Hepatic stellate cell (primary cell): ENCODE measurements at regions not wholly inside any gene's neighbourhood (a gene's known extent, or its start where the extent isn't known, plus 50 kb on each side); places are given as distances from the start of the nearest gene placed in this dataset.
A peak's percentile ranks its signal among the peaks of the same experiment; 100 is the strongest.
"Not testable (repeated sequence)": the region's sequence is repeated elsewhere in the genome, so short reads cannot be mapped to it uniquely, and the experiment has no call there.

Experiments
- DNase-seq: peaks from one replicate; pipeline ENCODE4 v3.0.0; 2011; ENCODE audit warnings: low spot score

DNA sequence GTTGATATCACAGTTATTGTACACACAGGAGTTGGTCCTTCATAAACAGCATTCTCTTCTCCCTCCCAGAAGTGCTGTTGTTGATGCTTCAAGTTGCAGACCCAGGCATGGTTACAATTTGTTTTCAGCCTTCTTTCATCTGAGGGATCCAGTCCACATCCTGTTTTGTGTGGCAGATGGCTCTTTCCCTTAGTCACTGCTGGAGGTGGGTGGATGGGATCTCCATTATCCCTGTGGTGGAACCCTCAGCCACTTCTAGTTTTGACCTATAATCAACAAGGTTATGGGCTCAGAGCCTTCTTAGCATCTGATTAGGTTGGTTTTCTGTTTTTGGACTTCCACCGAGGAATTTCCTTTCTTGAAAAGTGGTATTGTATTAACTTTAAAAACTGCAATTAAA is 214.2 kb downstream of the SH2D4B start:
- no peak for DNase-seq

DNA sequence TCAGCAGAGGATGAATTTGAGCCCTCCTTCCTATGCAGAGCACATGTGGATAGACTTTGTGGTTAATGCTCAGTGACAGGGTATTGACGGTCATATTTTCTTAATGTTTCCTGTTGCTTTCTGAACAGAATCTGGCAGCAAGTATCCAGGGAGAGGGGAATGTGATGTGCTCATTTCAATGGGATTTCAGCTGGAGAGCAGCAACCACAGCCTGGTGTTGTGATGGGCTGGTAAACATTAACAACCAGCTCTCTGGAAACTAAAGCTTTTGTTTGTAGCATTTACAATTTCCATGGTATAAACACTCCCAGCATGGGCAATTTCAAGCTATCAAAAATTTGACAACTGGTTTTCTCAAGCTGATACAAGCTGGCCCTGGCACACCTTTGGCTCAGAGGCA is 215.9 kb downstream of the SH2D4B start:
- no peak for DNase-seq

DNA sequence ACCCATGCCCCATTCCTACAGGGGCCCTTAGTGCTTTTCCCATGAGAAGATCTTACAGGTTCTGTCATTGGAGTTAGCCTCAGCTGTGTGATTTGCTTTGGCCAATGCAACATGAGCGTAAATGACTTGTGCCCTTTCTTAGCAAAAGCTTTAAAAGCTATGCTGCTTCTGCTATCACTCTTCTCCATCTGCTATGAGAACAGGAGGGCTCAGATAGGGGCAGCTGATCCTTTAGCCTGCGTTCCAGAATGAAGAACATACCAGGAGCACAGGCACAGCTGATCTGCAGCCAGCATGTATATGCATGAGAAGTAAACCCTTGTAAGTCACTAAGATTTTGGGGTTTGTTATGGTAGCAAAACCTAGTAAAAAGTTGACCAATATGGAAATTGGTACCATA is 218.2 kb downstream of the SH2D4B start:
- DNase-seq, result no peak

DNA sequence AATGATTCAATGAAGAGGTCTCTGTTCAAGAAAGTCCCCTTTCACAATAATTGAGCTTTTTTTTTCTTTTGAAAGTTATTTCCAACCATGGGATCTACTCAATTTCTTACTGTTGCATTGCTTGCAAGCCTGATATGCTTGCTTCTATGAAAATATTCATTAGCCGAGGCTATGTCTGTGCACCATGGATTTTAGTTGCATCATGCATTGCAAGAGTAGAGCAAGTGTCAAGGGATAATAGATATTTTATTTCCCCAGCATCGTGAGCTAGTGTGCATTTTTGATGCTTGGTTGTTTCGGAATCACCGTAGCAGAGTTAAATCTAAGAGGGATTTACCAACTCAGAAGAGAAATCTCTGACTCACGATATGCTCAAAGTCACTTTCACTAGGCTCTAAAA is 222.0 kb downstream of the SH2D4B start:
- DNase-seq, result no peak

DNA sequence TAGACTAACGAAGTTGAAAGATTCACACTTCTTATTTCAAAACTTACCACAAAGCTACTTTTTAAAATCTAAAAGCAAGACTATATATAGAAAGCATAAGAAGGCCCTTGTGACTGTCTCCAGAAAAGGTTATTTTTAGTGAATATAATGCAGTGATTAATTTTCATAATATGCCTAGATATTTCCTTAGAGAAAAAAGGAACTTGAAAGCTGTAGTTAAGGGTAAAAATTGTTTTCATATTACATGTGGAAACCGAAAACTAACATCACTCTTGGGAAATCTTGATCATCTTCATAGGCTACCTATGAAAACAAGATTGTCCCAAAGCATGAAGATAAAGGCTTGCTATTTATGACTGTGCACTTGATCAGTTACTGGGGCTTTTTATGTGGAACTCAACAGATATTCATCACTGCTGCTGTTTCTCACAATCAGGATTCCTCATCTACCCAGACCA is 223.2 kb downstream of the SH2D4B start:
- DNase-seq, result no peak

DNA sequence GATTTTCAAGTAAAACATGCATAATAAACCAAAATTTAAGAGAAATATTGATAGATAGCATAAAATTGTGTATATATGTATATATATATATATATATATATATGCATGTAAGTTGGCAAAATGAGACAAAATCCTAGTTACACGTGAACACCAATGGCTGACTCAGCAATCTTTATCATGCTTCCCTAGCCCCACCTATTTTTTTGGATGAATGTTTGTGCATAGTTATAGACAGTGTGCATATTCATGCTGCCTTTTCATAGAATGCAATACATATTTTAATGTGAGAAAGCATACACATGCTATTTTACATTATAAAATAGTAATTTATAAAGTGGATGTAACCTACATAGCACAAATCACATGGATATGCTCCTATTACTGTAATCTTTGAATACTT is 230.3 kb downstream of the SH2D4B start:
- DNase-seq, result no peak

DNA sequence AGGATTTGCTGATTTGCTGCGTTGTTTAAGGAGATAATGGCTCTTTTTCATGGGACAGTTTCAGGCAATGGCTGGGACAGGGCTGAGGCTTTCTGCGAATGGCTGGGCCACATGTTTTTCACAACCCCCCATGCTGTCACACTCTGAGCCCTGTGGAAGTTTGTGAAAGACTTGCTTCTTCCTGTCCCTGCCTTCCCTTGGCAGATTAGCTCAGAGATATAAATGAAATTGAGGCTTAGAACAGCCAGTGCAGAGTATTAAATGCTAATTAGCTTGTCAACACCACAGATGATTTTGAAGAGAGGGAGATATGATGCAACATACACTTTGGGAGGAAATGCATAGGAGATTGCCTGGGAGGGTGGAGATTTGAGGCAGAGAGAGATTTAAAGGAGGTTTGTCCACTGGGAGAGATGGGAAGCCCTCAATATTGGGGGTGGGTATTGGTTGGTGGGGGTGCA is 232.0 kb downstream of the SH2D4B start:
- DNase-seq, result no peak

DNA sequence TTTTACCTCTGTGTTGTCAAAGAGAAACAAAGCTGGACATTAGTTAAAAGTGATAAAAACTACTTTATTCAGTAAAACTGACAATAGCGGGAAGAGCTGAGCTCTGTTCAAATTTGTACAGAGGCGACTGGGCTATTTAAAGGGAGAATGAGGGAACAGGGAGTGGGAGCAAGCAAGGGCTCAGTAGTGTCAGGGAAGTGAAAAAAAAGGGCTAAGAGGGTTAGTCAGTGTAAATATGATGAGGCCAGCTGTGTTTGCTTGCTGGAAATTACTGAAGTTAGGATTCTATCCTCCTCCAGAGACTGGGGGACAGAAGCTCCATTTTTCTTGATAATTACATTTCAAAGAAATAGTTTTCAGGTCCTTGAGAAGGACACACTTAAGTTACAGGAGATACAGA is 232.5 kb downstream of the SH2D4B start:
- no peak for DNase-seq

DNA sequence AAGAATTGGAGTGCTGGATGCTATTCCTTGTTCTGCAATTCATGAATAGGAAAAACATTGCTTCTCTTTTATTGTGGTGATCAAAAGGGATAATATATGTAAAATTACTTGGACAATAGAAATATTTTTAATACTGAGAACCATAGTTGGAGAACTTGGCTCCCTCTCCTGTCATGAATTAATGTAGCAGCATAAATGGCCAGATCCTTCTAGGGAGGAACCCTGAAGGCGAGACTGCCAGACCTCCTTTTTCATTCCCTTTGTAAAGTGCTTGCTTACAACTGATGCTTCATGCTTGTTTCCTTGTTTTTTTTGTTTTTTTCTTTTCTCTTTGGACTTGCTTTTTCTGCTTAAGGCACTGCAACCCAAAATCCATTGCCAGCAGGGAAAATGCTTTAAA is 233.6 kb downstream of the SH2D4B start:
- DNase-seq, result no peak

DNA sequence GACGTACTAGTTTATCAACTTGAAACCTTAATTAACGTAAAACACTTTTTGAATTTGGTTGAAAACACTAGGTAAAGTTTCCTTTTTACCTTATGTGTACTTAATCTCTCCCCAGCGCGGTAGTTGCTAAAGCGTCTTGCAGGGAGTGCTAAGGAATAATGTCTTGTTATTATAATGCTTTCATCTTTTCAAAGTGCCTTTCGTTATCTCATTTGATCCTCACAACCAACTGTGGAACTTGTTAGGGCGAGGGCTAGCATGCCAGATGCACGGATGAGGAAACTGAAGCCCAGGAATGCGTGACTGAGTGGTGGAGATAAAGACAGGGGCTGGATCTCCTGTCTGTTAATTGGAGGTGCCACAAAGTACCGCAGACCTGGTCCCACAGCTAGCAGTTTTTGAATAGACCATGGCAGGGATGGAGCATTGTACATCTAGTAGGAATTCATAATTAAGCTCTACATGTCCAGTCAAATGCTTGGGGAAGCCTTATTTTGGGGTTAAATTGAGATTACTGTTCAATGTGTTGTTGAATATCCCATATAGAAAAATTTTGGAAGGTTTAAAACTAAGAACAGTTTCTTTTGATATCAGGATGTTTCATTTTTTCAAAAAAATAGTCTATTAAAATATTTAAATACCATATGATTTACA is 234.3 kb downstream of the SH2D4B start:
- DNase-seq, result no peak

DNA sequence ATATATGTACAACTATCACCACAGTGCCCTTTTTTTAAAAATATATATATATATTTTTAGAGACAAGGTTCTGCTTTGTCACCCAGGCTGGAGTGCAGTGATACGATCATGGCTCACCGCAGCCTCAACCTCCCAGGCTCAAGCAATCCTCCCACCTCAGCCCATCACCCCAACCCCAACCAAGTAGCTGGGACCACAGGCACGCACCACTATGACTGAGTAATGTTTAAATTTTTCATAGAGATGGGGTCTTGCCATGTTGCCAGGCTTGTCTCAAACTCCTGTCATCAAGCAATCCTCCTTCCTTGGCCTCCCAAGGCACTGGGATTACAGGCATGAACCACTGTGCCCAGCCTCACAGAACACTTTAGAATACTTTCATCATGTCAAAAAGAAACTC is 234.9 kb downstream of the SH2D4B start:
- no peak for DNase-seq

DNA sequence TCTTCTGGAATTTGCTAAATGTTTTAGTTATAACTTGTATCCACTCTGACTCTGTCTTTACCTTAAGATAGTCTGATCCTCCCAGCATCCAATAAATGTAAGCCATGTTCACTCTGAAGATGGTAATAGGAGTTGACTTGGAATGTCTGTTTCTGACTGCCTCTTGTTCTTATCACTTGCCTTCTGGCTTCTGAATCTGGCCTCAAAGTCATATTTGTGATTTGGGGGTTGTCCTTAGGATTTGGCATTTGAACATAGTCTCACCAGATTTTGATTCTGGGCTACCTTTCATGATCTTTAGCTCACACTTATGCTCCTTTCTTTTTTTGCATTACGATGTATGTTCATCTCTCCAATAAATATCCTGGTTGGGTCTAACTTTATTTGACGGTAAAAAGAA is 247.0 kb downstream of the SH2D4B start:
- DNase-seq, result no peak

DNA sequence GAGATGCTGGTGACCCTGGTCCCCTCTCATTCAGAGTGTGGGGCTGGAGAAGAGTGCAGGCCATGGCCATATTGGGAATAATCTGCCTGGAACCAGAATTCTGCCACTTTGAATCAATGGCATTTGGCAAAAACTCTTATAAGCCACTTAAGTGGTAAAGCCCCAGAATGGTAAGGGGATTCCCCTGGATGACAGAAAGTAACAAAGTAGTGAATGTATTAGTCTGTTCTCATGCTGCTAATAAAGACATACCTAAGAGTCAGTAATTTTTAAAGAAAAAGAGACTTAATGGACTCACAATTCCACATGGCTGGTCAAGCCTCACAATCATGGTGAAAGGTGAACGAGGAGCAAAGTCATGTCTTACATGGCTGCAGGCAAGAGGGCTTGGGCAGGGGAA is 248.6 kb downstream of the SH2D4B start:
- no peak for DNase-seq

DNA sequence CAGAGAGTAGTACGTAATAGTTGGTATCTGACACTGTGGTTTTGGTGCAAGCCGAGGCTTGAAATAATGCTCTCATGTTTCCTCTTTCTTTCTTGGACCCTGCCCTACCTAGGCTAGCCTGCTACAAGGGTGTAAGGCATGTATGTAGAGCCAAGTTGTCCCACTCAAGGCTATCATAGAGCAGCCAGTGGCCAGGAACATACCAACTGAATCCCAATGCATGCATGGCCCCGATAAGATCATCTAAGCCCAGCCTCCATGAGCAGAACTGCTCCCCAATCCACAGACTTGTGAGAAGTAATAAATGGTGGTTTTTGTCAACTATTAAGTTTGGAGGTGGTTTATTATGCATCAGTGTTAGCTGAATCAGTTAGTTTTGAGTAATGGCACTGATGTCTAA is 250.2 kb downstream of the SH2D4B start:
- DNase-seq, result no peak

DNA sequence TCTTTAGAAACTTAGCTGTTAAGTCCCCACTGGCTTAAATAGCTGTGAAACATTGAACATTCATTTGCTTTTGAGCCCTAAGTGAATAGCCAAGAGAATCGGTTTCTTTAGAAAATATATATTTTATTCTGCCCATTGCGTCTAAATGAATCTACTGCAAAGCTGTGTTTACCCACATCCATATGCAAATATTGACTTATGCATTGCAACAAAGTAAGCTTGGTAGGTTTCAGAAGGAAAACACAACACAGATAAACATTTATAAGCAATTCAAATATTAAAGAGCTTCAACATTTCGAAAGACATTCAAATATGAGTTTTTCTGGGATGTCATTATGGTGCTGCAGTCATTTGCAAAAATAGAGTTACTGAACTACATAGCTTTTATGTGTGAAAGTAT is 257.3 kb downstream of the SH2D4B start:
- DNase-seq, result no peak

DNA sequence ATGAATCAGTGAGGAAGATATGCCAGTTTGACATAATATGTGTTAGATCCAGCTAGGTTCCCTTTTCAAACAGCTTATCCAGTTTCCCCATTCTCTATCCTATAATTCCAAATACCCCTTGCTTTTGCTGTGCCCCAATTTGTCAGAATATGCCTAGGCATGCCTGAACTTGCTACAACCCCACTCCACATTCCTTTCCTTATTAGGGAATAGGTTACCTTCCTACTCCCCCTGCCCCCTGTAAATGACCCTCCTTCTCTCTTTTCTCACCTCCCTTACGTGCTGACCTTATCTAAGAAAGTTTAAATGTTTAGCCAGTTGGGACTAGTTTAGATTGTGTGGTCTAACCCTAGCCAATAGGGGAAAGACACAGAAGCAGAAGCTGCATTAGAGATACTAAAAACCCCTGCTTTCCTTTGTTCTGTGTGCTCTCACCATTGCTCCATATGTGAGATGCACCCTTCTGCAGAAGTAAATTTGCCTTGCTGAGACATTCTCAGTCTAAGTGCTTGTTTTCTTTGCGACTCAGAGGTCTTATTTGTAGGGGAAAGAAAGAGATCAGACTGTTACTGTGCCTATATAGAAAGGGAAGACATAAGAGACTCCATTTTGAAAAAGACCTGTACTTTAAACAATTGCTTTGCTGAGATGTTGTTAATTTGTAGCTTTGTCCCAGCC is 267.8 kb downstream of the SH2D4B start:
- DNase-seq, result no peak

DNA sequence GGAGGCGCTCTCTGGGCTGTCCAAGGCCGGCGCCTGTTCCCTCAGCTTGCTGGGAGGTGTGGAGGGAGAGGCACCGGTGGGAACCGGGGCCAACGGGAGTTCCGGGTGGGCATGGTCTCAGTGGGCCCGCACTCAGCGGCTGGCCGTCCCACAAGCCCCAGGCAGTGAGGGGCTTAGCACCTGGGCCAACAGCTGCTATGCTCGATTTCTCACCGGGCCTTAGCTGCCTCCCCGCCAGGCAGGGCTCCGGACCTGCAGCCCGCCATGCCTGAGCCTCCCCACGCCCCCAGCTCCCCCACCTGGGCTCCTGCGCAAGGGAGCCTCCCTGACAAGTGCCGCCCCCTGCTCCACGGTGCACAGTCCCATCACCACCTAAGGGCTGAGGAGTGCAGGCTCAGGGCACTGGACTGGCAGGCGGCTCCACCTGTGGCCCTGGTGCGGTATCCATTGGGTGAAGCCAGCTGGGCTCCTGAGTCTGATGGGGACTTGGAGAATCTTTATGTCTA is 276.5 kb downstream of the SH2D4B start:
- DNase-seq, result no peak

DNA sequence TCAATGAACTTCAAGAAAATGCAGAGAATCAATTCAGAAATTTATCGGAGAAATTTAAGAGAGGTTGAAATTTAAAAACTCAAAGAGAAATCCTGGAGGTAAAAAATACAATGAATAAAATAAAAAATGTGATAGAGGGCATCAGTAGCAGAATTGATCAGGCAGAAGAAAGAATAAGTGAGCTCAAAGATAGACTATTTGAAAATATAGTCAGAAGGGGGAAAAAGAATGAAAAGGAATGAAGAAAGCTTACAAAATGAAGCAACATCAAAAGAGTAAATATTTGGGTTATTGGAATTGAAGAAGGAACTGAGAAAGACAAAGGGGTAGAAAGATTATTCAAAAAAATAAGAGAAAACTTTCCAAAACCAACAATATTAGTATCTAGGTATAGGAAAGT is 291.4 kb downstream of the SH2D4B start:
- no peak for DNase-seq

DNA sequence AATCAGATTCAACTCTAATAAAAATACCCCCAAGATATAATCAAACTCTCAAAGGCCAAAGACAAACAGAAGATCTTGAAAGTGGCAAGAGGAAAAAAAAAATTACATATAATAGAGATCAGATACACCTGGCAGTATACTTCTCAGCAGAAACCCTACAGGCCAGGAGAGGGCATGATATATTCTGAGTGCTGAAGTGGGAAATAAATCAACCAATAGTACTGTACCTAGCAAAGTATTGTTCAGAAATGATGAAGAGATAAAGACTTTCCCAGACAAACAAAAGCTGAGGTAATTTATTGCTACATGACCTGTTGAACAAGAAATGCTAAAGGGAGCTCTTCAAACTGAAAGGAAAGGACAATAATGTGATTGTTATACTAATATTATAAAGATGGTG is 291.9 kb downstream of the SH2D4B start:
- DNase-seq, result no peak

DNA sequence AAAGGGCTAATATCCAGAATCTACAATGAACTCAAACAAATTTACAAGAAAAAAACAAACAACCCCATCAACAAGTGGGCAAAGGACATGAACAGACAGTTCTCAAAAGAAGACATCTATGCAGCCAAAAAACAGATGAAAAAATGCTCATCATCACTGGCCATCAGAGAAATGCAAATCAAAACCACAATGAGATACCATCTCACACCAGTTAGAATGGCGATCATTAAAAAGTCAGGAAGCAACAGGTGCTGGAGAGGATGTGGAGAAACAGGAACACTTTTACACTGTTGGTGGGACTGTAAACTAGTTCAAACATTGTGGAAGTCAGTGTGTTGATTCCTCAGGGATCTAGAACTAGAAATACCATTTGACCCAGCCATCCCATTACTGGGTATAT is 295.0 kb downstream of the SH2D4B start:
- not testable (repeated sequence) for DNase-seq

DNA sequence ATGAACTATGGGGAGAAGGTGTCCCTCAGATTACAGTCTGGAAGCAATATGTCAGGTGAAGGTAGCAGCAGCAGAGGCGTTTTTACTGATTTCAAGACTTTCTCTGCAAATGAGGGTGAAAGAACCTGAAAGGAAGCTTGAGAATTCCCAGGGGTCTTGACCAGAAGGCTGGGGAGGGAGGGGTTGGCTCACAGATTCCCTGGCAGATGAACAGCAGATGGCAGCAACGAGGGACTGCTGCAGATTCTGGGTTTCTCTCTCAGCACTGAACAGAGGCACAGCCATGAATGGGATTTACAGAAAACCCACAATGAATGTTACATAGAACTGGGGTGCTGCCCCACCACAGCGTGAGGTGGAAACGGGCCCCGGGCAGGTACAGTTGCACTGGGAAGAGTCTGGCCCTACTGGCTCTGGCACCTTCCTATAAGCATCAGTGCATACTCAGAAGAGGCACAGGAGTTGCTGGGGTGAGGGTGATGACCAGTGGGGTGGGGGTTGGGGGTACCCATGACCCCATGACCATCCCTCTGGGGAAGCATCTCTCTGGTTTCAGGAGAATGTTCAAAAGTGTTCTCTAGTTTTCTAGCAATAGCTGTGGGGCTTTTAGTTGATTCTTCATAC is 317.8 kb downstream of the SH2D4B start:
- peak; percentile 2 for DNase-seq

DNA sequence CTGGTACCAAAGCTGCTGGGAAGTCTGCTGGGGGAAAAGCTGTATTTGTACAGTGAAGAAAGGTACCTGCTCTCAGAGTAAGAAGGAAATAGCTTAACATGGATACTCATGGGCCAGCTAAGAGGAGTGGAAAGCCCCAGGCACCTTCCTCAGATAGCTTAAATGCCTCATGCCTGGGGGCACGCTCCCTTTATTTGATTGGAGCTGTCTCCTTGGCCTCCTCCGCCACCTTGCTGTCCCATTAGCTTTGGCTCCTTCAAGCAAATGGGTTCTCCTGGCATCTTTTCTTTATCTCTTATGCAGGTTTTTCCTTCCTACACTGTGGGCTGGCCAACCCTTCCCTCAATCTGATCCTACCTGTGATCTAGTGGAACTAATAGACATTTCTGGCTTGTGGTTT is 318.5 kb downstream of the SH2D4B start:
- no peak for DNase-seq

DNA sequence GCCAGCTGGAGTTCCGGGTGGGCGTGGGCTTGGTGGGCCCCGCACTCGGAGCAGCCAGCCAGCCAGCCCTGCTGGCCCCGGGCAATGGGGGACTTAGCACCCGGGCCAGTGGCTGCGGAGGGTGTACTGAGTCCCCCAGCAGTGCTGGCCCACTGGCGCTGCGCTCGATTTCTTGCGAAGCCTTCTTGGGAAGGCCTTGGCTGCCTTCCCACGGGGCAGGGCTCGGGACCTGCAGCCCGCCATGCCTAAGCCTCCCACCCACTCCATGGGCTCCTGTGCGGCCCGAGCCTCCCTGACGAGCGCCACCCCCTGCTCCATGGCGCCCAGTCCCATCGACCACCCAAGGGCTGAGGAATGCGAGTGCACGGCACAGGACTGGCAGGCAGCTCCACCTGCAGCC is 321.6 kb downstream of the SH2D4B start:
- DNase-seq, result not testable (repeated sequence)
